ENCODE measurements at regions not wholly inside any gene's neighbourhood (a gene's known extent, or its start where the extent isn't known, plus 50 kb on each side); places are given as distances from the start of the nearest gene placed in this dataset.

- no peaks in the 10 kb centered on the region for H3K79me2 ChIP-seq (replicated peaks; ENCODE audit: insufficient read depth, low read length)
- H3K9me3 ChIP-seq (ENCODE audit: low read length), result no peaks in the 10 kb centered on the region
- no peaks in the 10 kb centered on the region for H4K20me1 ChIP-seq (ENCODE audit: insufficient read depth)
- no peaks in the 10 kb centered on the region for H3K9me2 ChIP-seq (ENCODE audit: insufficient read depth, low read length)
- no peaks in the 10 kb centered on the region for H3K27me3 ChIP-seq (ENCODE audit: insufficient read depth, low read depth, low read length)
- no peak overlapping the region for H2AFZ ChIP-seq (ENCODE audit: low read depth, low read length)
- no peaks in the 10 kb centered on the region for H3F3A ChIP-seq (ENCODE audit: insufficient read depth, low read length, poor library complexity, severe bottlenecking)
- no peak overlapping the region for H3K9ac ChIP-seq (ENCODE audit: low read length)
- no peaks in the 10 kb centered on the region for H3K36me3 ChIP-seq (ENCODE audit: insufficient read depth, low read length)
- no peak overlapping the region for H3K27ac ChIP-seq (ENCODE audit: low read length)
- no peak overlapping the region for H3K4me3 ChIP-seq (ENCODE audit: low read length)
- TF ChIP-seq EP300 (conservative IDR thresholded peaks at IDR 0.05; ENCODE audit: poor library complexity, severe bottlenecking) (no peak), RAD21 (conservative IDR thresholded peaks at IDR 0.05) (no peak), MXI1 (conservative IDR thresholded peaks at IDR 0.05; ENCODE audit: poor library complexity, severe bottlenecking) (no peak), EZH2 (IDR thresholded peaks at IDR 0.05; ENCODE audit: borderline replicate concordance, insufficient read depth, low read length, poor library complexity, severe bottlenecking) (no peak), TAF1 (IDR thresholded peaks at IDR 0.05; ENCODE audit: low read depth) (no peak), SMC3 (conservative IDR thresholded peaks at IDR 0.05; ENCODE audit: poor library complexity) (no peak), POLR2AphosphoS5 (IDR thresholded peaks at IDR 0.05) (no peak), CTCF (IDR thresholded peaks at IDR 0.05; ENCODE audit: poor library complexity, severe bottlenecking) (no peak), REST (IDR thresholded peaks at IDR 0.05; ENCODE audit: borderline replicate concordance) (no peak)
- H3K4me2 ChIP-seq (ENCODE audit: low read length), result no peak overlapping the region
Measured at GRCh38 chr5:8332666-8333445, 463.9 kb downstream of the MTRR start.

- no peak overlapping the region for H3K9ac ChIP-seq (ENCODE audit: low read length)
- no peak overlapping the region for H3K4me2 ChIP-seq (ENCODE audit: low read length)
- TF ChIP-seq SMC3 (conservative IDR thresholded peaks at IDR 0.05; ENCODE audit: poor library complexity) (no peak), MXI1 (conservative IDR thresholded peaks at IDR 0.05; ENCODE audit: poor library complexity, severe bottlenecking) (no peak), REST (IDR thresholded peaks at IDR 0.05; ENCODE audit: borderline replicate concordance) (no peak), EP300 (conservative IDR thresholded peaks at IDR 0.05; ENCODE audit: poor library complexity, severe bottlenecking) (no peak), CTCF (IDR thresholded peaks at IDR 0.05; ENCODE audit: poor library complexity, severe bottlenecking) (no peak), EZH2 (IDR thresholded peaks at IDR 0.05; ENCODE audit: borderline replicate concordance, insufficient read depth, low read length, poor library complexity, severe bottlenecking) (no peak), TAF1 (IDR thresholded peaks at IDR 0.05; ENCODE audit: low read depth) (no peak), RAD21 (conservative IDR thresholded peaks at IDR 0.05) (no peak), POLR2AphosphoS5 (IDR thresholded peaks at IDR 0.05) (no peak)
- H3K27ac ChIP-seq (ENCODE audit: low read length), result no peak overlapping the region
- H3K4me3 ChIP-seq (ENCODE audit: low read length), result no peak overlapping the region
- no peak overlapping the region for H2AFZ ChIP-seq (ENCODE audit: low read depth, low read length)
- H3F3A ChIP-seq (ENCODE audit: insufficient read depth, low read length, poor library complexity, severe bottlenecking), result no peaks in the 10 kb centered on the region
- H3K36me3 ChIP-seq (ENCODE audit: insufficient read depth, low read length), result no peaks in the 10 kb centered on the region
- no peaks in the 10 kb centered on the region for H3K9me2 ChIP-seq (ENCODE audit: insufficient read depth, low read length)
- H4K20me1 ChIP-seq (ENCODE audit: insufficient read depth), result no peaks in the 10 kb centered on the region
- H3K27me3 ChIP-seq (ENCODE audit: insufficient read depth, low read depth, low read length), result no peaks in the 10 kb centered on the region
- H3K9me3 ChIP-seq (ENCODE audit: low read length), result no peaks in the 10 kb centered on the region
- no peaks in the 10 kb centered on the region for H3K79me2 ChIP-seq (replicated peaks; ENCODE audit: insufficient read depth, low read length)
Measured at GRCh38 chr5:8333485-8333884, 464.5 kb downstream of the MTRR start.

Data from neural cell (in vitro differentiated cells).